H9 (cell line): ENCODE measurements at regions not wholly inside any gene's neighbourhood (a gene's known extent, or its start where the extent isn't known, plus 50 kb on each side); places are given as distances from the start of the nearest gene placed in this dataset.

Experiments
- DNase-seq: peaks from one replicate; pipeline ENCODE4 v3.0.0-alpha.2; 2017
- H2AFZ ChIP-seq: one replicate; pipeline ENCODE4 v1.6.1; 2013; ENCODE audit warnings: mild to moderate bottlenecking, low read length, control low read depth, moderate library complexity
- H2AK5ac ChIP-seq: 2 replicates; pipeline ENCODE4 v1.6.1; 2013; ENCODE audit warnings: low read length, control low read depth, mixed read lengths; ENCODE audit not compliant: insufficient read length
- H2BK120ac ChIP-seq: one replicate; pipeline ENCODE4 v1.6.1; 2013; ENCODE audit warnings: low read depth, mild to moderate bottlenecking, low read length, control low read depth, inconsistent platforms; ENCODE audit not compliant: poor library complexity, severe bottlenecking
- H2BK12ac ChIP-seq: 2 replicates; pipeline ENCODE4 v1.6.1; 2013; ENCODE audit warnings: low read length, control low read depth, mixed read lengths, low read depth; ENCODE audit not compliant: insufficient read length
- H2BK15ac ChIP-seq: 2 replicates; pipeline ENCODE4 v1.6.1; 2013; ENCODE audit warnings: low read depth, low read length, control low read depth
- H2BK20ac ChIP-seq: one replicate; pipeline ENCODE4 v1.6.1; 2013; ENCODE audit warnings: low read depth, mild to moderate bottlenecking, low read length, control low read depth, inconsistent platforms; ENCODE audit not compliant: poor library complexity, severe bottlenecking
- H2BK5ac ChIP-seq: 2 replicates; pipeline ENCODE4 v1.6.1; 2013; ENCODE audit warnings: low read length, control low read depth, mixed read lengths; ENCODE audit not compliant: insufficient read length
- H3K14ac ChIP-seq: 2 replicates; pipeline ENCODE4 v1.6.1; 2013; ENCODE audit warnings: low read length, control low read depth; ENCODE audit not compliant: insufficient read depth
- H3K18ac ChIP-seq: 2 replicates; pipeline ENCODE4 v1.6.1; 2013; ENCODE audit warnings: low read depth, mild to moderate bottlenecking, mixed read lengths, low read length, control low read depth; ENCODE audit not compliant: insufficient read length
- H3K23ac ChIP-seq: 2 replicates; pipeline ENCODE4 v1.6.1; 2013; ENCODE audit warnings: low read length, control low read depth, mixed read lengths, low read depth; ENCODE audit not compliant: insufficient read length
- H3K23me2 ChIP-seq: 2 replicates; pipeline ENCODE4 v1.6.1; 2013; ENCODE audit warnings: low read depth, mild to moderate bottlenecking, mixed read lengths, low read length, control low read depth; ENCODE audit not compliant: insufficient read length, poor library complexity, severe bottlenecking
- H3K27ac ChIP-seq: 2 replicates; pipeline ENCODE4 v1.5.1; 2013; ENCODE audit warnings: low read length, control low read depth, mixed read lengths, low read depth; ENCODE audit not compliant: insufficient read length
- H3K27me3 ChIP-seq: 2 replicates; pipeline ENCODE4 v1.6.1; 2013; ENCODE audit warnings: low read length, control low read depth, inconsistent platforms; ENCODE audit not compliant: insufficient read depth
- H3K4ac ChIP-seq: 2 replicates; pipeline ENCODE4 v1.6.1; 2013; ENCODE audit warnings: low read depth, mild to moderate bottlenecking, control low read depth, inconsistent platforms, low read length, moderate library complexity
- H3K4me1 ChIP-seq: 2 replicates; pipeline ENCODE4 v1.6.1; 2013; ENCODE audit warnings: low read length, control low read depth, inconsistent platforms; ENCODE audit not compliant: insufficient read depth
- H3K4me2 ChIP-seq: 2 replicates; pipeline ENCODE4 v1.6.1; 2013; ENCODE audit warnings: low read length, control low read depth, mixed read lengths; ENCODE audit not compliant: insufficient read length, insufficient read depth
- H3K56ac ChIP-seq: 2 replicates; pipeline ENCODE4 v1.6.1; 2013; ENCODE audit warnings: low read depth, mild to moderate bottlenecking, mixed read lengths, low read length, control low read depth; ENCODE audit not compliant: insufficient read length
- H3K79me1 ChIP-seq: 2 replicates; pipeline ENCODE4 v1.6.1; 2013; ENCODE audit warnings: low read depth, mild to moderate bottlenecking, moderate library complexity, low read length, control low read depth, inconsistent platforms; ENCODE audit not compliant: insufficient read depth, poor library complexity, severe bottlenecking
- H3K79me2 ChIP-seq: 2 replicates; pipeline ENCODE4 v1.6.1; 2013; ENCODE audit warnings: low read length, control low read depth, inconsistent platforms; ENCODE audit not compliant: insufficient read depth
- H3K9ac ChIP-seq: 2 replicates; pipeline ENCODE4 v1.6.1; 2013; ENCODE audit warnings: low read length, control low read depth, mixed read lengths; ENCODE audit not compliant: insufficient read length; ENCODE audit errors: extremely low read depth
- H3K9me3 ChIP-seq: one replicate; pipeline ENCODE4 v1.6.1; 2013; ENCODE audit warnings: low read depth, low read length, inconsistent platforms; ENCODE audit not compliant: control insufficient read depth
- H3T11ph ChIP-seq: one replicate; pipeline ENCODE4 v1.6.1; 2013; ENCODE audit warnings: mild to moderate bottlenecking, low read length, control low read depth, inconsistent platforms
- H4K20me1 ChIP-seq: one replicate; pipeline ENCODE4 v1.6.1; 2013; ENCODE audit not compliant: control insufficient read depth, insufficient read length, insufficient read depth
- H4K5ac ChIP-seq: 2 replicates; pipeline ENCODE4 v1.6.1; 2013; ENCODE audit warnings: low read depth, mild to moderate bottlenecking, mixed read lengths, low read length, control low read depth; ENCODE audit not compliant: insufficient read length
- H4K8ac ChIP-seq: replicated peaks from 2 replicates; pipeline ENCODE4 v1.6.1; 2013; ENCODE audit warnings: low read length, control low read depth, mixed read lengths, low read depth; ENCODE audit not compliant: insufficient read length
- H4K91ac ChIP-seq: 2 replicates; pipeline ENCODE4 v1.6.1; 2013; ENCODE audit warnings: low read depth, mild to moderate bottlenecking, moderate library complexity, mixed read lengths, low read length, control low read depth; ENCODE audit not compliant: insufficient read length
- H3K27ac Mint-ChIP-seq, 3 experiments: 2 replicates in 2 of 3; 3 replicates in 1 of 3; pipeline ENCODE4 v1.8.0; 2020 to 2021; ENCODE audit warnings: mixed read lengths in 3 of 3, mild to moderate bottlenecking in 1 of 3, moderate library complexity in 1 of 3
- H3K27me3 Mint-ChIP-seq: 2 replicates; pipeline ENCODE4 v1.8.0; 2021; ENCODE audit warnings: low read depth, mild to moderate bottlenecking, moderate library complexity, mixed read lengths
- H3K36me3 Mint-ChIP-seq, 3 experiments: 2 replicates in 2 of 3; 3 replicates in 1 of 3; pipeline ENCODE4 v1.8.0; 2020 to 2021; ENCODE audit warnings: low read depth in 3 of 3, mixed read lengths in 3 of 3; ENCODE audit not compliant: insufficient read depth in 1 of 3
- H3K4me1 Mint-ChIP-seq, 2 experiments: 2 replicates each; pipeline ENCODE4 v1.8.0; 2020; ENCODE audit warnings: mixed read lengths in 2 of 2
- H3K4me3 Mint-ChIP-seq, 2 experiments: 2 replicates in 1 of 2; 3 replicates in 1 of 2; pipeline ENCODE4 v1.8.0; 2020 to 2021; ENCODE audit warnings: mild to moderate bottlenecking in 2 of 2, mixed read lengths in 2 of 2, moderate library complexity in 1 of 2
- H3K9me3 Mint-ChIP-seq, 2 experiments: 2 replicates in 1 of 2; 3 replicates in 1 of 2; pipeline ENCODE4 v1.8.0; 2020; ENCODE audit warnings: mild to moderate bottlenecking in 2 of 2, mixed read lengths in 2 of 2, moderate library complexity in 1 of 2
- WGBS: extraction: QIAGEN DNeasy Blood & Tissue Kit; methylation state at CpG from one replicate; pipeline ENCODE4 v1.1.7; 2013; ENCODE audit warnings: missing lambda C conversion rate, low lambda C conversion rate, mixed read lengths; ENCODE audit not compliant: insufficient read length; ENCODE audit errors: extremely low coverage; 5-methylcytosine and 5-hydroxymethylcytosine counted together
- TF ChIP-seq, protein P1 (sequence below): fragments of 200-600 bp; sonication (generic); conservative IDR thresholded peaks from 3 replicates; pipeline ENCODE4 v1.8.0; 2021; ENCODE audit warnings: antibody characterized with exemption, mild to moderate bottlenecking

DNA sequence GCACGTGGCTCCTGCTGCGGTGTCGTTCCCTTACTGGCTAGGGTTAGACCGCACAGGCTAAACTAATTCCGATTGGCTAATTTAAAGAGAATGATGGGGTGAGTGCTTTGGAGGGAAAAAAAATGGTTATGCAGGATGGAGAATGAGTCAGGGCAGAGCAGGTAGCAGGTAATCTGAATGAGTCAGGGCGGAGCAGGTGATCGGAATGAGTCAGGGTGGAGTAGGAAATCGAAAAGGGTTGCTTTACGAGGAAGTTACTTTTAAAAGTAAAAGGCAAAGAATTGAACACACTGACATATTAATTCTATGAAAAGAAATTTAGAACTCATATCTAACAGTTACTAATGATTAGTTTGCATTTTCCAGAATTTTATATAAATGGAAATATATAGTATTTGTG is 335.5 kb downstream of the FOXO1 start:
- Histone ChIP-seq H3K56ac (no peak overlapping the region), H2AFZ (no peak overlapping the region), H3T11ph (no peak overlapping the region), H3K27me3 (no peaks in the 10 kb centered on the region), H2AK5ac (no peak overlapping the region), H3K9me3 (no peaks in the 10 kb centered on the region), H4K20me1 (no peaks in the 10 kb centered on the region), H2BK12ac (no peak overlapping the region), H3K18ac (no peak overlapping the region), H4K91ac (no peak overlapping the region), H2BK20ac (no peak overlapping the region), H3K79me1 (no peaks in the 10 kb centered on the region), H3K27ac (no peak overlapping the region), H2BK15ac (no peak overlapping the region), H3K4me2 (no peak overlapping the region), H3K14ac (no peak overlapping the region), H3K23me2 (no peaks in the 10 kb centered on the region), H4K8ac (no peak overlapping the region), H3K4me1 (no peaks in the 10 kb centered on the region; the same call in 1 of the 2 replicates), H3K23ac (no peak overlapping the region), H4K5ac (no peak overlapping the region), H3K9ac (no peak overlapping the region), H3K4ac (no peak overlapping the region), H2BK120ac (no peak overlapping the region), H2BK5ac (no peak overlapping the region), H3K79me2 (no peaks in the 10 kb centered on the region)
- Mint-ChIP-seq H3K27ac (no peak overlapping the region), H3K4me3 (no peak overlapping the region), H3K4me1 (peaks cover 5 to 11% of the 10 kb centered on the region in 2 experiments), H3K36me3 (0 out of 7 replicates have a peak, but pooled peaks cover 0 to 3% (median 0%) of the 10 kb centered on the region in 3 experiments), H3K9me3 (no peaks in the 10 kb centered on the region; a peak in 1 of 5 replicates), H3K27me3 (no peaks in the 10 kb centered on the region; the same call in 1 of the 2 replicates)
- no CpG with 5 or more reads among the region's 9 CpGs for WGBS
- DNase-seq, result no peak
- TF ChIP-seq, protein P1, sequence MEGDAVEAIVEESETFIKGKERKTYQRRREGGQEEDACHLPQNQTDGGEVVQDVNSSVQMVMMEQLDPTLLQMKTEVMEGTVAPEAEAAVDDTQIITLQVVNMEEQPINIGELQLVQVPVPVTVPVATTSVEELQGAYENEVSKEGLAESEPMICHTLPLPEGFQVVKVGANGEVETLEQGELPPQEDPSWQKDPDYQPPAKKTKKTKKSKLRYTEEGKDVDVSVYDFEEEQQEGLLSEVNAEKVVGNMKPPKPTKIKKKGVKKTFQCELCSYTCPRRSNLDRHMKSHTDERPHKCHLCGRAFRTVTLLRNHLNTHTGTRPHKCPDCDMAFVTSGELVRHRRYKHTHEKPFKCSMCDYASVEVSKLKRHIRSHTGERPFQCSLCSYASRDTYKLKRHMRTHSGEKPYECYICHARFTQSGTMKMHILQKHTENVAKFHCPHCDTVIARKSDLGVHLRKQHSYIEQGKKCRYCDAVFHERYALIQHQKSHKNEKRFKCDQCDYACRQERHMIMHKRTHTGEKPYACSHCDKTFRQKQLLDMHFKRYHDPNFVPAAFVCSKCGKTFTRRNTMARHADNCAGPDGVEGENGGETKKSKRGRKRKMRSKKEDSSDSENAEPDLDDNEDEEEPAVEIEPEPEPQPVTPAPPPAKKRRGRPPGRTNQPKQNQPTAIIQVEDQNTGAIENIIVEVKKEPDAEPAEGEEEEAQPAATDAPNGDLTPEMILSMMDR, result no peak
